NT2/D1 (cell line): ENCODE measurements at regions not wholly inside any gene's neighbourhood (a gene's known extent, or its start where the extent isn't known, plus 50 kb on each side); places are given as distances from the start of the nearest gene placed in this dataset.

Experiments
- DNase-seq: peaks from one replicate; pipeline ENCODE4 v3.0.0-alpha.2; 2011; ENCODE audit warnings: low read depth, low spot score
- H3K27me3 ChIP-seq: 2 replicates; pipeline ENCODE4 v1.6.0; 2011; ENCODE audit warnings: mild to moderate bottlenecking; ENCODE audit not compliant: insufficient read length, insufficient read depth
- H3K36me3 ChIP-seq: 2 replicates; pipeline ENCODE4 v1.6.1; 2011; ENCODE audit warnings: mild to moderate bottlenecking, low read length, mixed read lengths; ENCODE audit not compliant: insufficient read depth, insufficient read length
- H3K4me1 ChIP-seq: 2 replicates; pipeline ENCODE4 v1.5.1; 2011; ENCODE audit not compliant: insufficient read depth, insufficient read length
- H3K4me3 ChIP-seq: 2 replicates; pipeline ENCODE4 v1.5.1; 2011; ENCODE audit warnings: low read depth; ENCODE audit not compliant: insufficient read length
- H3K9ac ChIP-seq: 2 replicates; pipeline ENCODE4 v1.6.0; 2011; ENCODE audit warnings: low read depth; ENCODE audit not compliant: insufficient read length
- H3K9me3 ChIP-seq: 2 replicates; pipeline ENCODE4 v1.5.1; 2011; ENCODE audit warnings: mild to moderate bottlenecking, low read length; ENCODE audit not compliant: insufficient read depth
- SUZ12 ChIP-seq: IDR thresholded peaks from 2 replicates; pipeline ENCODE4 v1.6.1; 2011; ENCODE audit not compliant: insufficient read length, insufficient read depth; ENCODE audit errors: extremely low read depth
- YY1 ChIP-seq: IDR thresholded peaks from 2 replicates; pipeline ENCODE4 v1.6.1; 2011; ENCODE audit not compliant: insufficient read length, insufficient read depth
- ZNF274 ChIP-seq: IDR thresholded peaks from 2 replicates; pipeline ENCODE4 v1.6.1; 2011; ENCODE audit warnings: mild to moderate bottlenecking, low read depth, low read length

- H3K9ac ChIP-seq = no peak overlapping the region
- H3K36me3 ChIP-seq = no peaks in the 10 kb centered on the region
- no peaks in the 10 kb centered on the region for H3K27me3 ChIP-seq
- no peak overlapping the region for H3K4me3 ChIP-seq
- TF ChIP-seq ZNF274 (no peak), SUZ12 (no peak)
- no peaks in the 10 kb centered on the region for H3K4me1 ChIP-seq
- H3K9me3 ChIP-seq = no peaks in the 10 kb centered on the region
- DNase-seq = no peak
Measured at GRCh38 chr10:20455774-20456173, 441.3 kb downstream of the NEBL start.

GRCh38 chr10:20454331-20454730, 442.8 kb downstream of the NEBL start:
- TF ChIP-seq ZNF274 (no peak), SUZ12 (no peak), YY1 (no peak)
- no peak overlapping the region for H3K9ac ChIP-seq
- no peaks in the 10 kb centered on the region for H3K9me3 ChIP-seq
- no peaks in the 10 kb centered on the region for H3K36me3 ChIP-seq
- no peaks in the 10 kb centered on the region for H3K27me3 ChIP-seq
- no peaks in the 10 kb centered on the region for H3K4me1 ChIP-seq
- no peak for DNase-seq
- no peak overlapping the region for H3K4me3 ChIP-seq

- TF ChIP-seq SUZ12 = no peak
- no peak for TF ChIP-seq ZNF274
- no peak for TF ChIP-seq YY1
- Histone ChIP-seq H3K4me3 (no peak overlapping the region), H3K9ac (no peak overlapping the region), H3K27me3 (no peaks in the 10 kb centered on the region), H3K9me3 (no peaks in the 10 kb centered on the region; the same call in 1 of the 2 replicates), H3K4me1 (no peaks in the 10 kb centered on the region), H3K36me3 (no peaks in the 10 kb centered on the region)
- no peak for DNase-seq
Measured at GRCh38 chr10:20446561-20447193, 450.4 kb downstream of the NEBL start.

GRCh38 chr10:20443094-20443493, 454.0 kb downstream of the NEBL start:
- TF ChIP-seq ZNF274 (no peak), SUZ12 (no peak), YY1 (no peak)
- no peak overlapping the region for H3K9ac ChIP-seq
- no peak overlapping the region for H3K4me3 ChIP-seq
- no peaks in the 10 kb centered on the region for H3K36me3 ChIP-seq
- no peaks in the 10 kb centered on the region for H3K27me3 ChIP-seq
- no peaks in the 10 kb centered on the region; the same call in 1 of the 2 replicates for H3K9me3 ChIP-seq
- no peaks in the 10 kb centered on the region for H3K4me1 ChIP-seq
- DNase-seq = no peak

GRCh38 chr10:20429742-20430141, 467.4 kb downstream of the NEBL start:
- Histone ChIP-seq H3K36me3 (no peaks in the 10 kb centered on the region), H3K9me3 (no peaks in the 10 kb centered on the region), H3K27me3 (no peaks in the 10 kb centered on the region), H3K9ac (no peak overlapping the region), H3K4me3 (no peak overlapping the region), H3K4me1 (no peaks in the 10 kb centered on the region)
- TF ChIP-seq SUZ12 = no peak
- no peak for TF ChIP-seq YY1
- no peak for TF ChIP-seq ZNF274
- no peak for DNase-seq

GRCh38 chr10:20427821-20428220, 469.3 kb downstream of the NEBL start:
- DNase-seq = no peak
- TF ChIP-seq ZNF274 (no peak), YY1 (no peak), SUZ12 (no peak)
- no peaks in the 10 kb centered on the region for H3K27me3 ChIP-seq

GRCh38 chr10:20418286-20418685, 478.8 kb downstream of the NEBL start:
- Histone ChIP-seq H3K4me3 (no peak overlapping the region), H3K9me3 (no peaks in the 10 kb centered on the region)

More at GRCh38 chr10:20427821-20428220, 469.3 kb downstream of the NEBL start:
- Histone ChIP-seq H3K9ac (no peak overlapping the region), H3K4me1 (no peaks in the 10 kb centered on the region), H3K4me3 (no peak overlapping the region), H3K9me3 (no peaks in the 10 kb centered on the region), H3K36me3 (no peaks in the 10 kb centered on the region)

More at GRCh38 chr10:20418286-20418685, 478.8 kb downstream of the NEBL start:
- H3K36me3 ChIP-seq = no peaks in the 10 kb centered on the region
- H3K4me1 ChIP-seq = no peaks in the 10 kb centered on the region
- DNase-seq = no peak
- no peaks in the 10 kb centered on the region for H3K27me3 ChIP-seq
- no peak overlapping the region for H3K9ac ChIP-seq
- TF ChIP-seq ZNF274 (no peak), SUZ12 (no peak), YY1 (no peak)
